ENCODE measurements at regions not wholly inside any gene's neighbourhood (a gene's known extent, or its start where the extent isn't known, plus 50 kb on each side); places are given as distances from the start of the nearest gene placed in this dataset.

- DNase-seq: no peak
- 100% methylated on average over 1 of the region's 2 CpGs for WGBS (ENCODE audit: insufficient coverage)
- Mint-ChIP-seq H3K4me1 (no peaks in the 10 kb centered on the region), H3K4me3 (no peak overlapping the region), H3K27ac (no peak overlapping the region), H3K27me3 (ENCODE audit: low read depth in 3 of 3) (no peaks in the 10 kb centered on the region), H3K9me3 (peaks cover 2 to 19% (median 4%) of the 10 kb centered on the region in 7 donors), H3K36me3 (no peaks in the 10 kb centered on the region)
- Histone ChIP-seq H3K9ac (ENCODE audit: insufficient read depth, low read length, poor library complexity, severe bottlenecking) (no peak overlapping the region), H3K4me3 (replicated peaks in 1 of 3; ENCODE audit: low read depth in 2 of 3, low read length in 3 of 3) (no peak overlapping the region), H3K4me1 (ENCODE audit: control insufficient read depth in 1 of 2, insufficient read depth in 2 of 2, low read length in 2 of 2) (no peaks in the 10 kb centered on the region), H4K20me1 (ENCODE audit: insufficient read depth, low read length) (no peaks in the 10 kb centered on the region), H3K27ac (ENCODE audit: low read depth in 1 of 2, low read length in 2 of 2) (no peak overlapping the region), H3K9me3 (replicated peaks in 1 of 2; ENCODE audit: control insufficient read depth in 1 of 2, insufficient read depth in 1 of 2, low read length in 2 of 2) (peaks cover 6% of the 10 kb centered on the region in 2 donors), H2AFZ (ENCODE audit: insufficient read depth, low read depth, low read length, poor library complexity, severe bottlenecking) (no peak overlapping the region), H3K27me3 (ENCODE audit: control insufficient read depth in 2 of 2, insufficient read depth in 2 of 2, low read length in 2 of 2) (no peaks in the 10 kb centered on the region), H3K79me2 (ENCODE audit: insufficient read depth, low read length) (no peaks in the 10 kb centered on the region), H3K36me3 (replicated peaks in 1 of 2; ENCODE audit: control insufficient read depth in 1 of 2, insufficient read depth in 2 of 2, low read length in 2 of 2) (no peaks in the 10 kb centered on the region), H3K4me2 (replicated peaks; ENCODE audit: extremely low read depth, low read length, poor library complexity, severe bottlenecking) (no peak overlapping the region)
- TF ChIP-seq CTCF (IDR thresholded peaks at IDR 0.05): no peak
- intact Hi-C loops (cut with micrococcal nuclease): no loop called here
Observed at GRCh38 chr11:15451713-15452112, 337.0 kb downstream of the INSC start.

GRCh38 chr11:15453211-15453765 is 338.6 kb downstream of the INSC start:
- Histone ChIP-seq H2AFZ (ENCODE audit: insufficient read depth, low read depth, low read length, poor library complexity, severe bottlenecking) (no peak overlapping the region), H3K9me3 (replicated peaks in 1 of 2; ENCODE audit: control insufficient read depth in 1 of 2, insufficient read depth in 1 of 2, low read length in 2 of 2) (peaks cover 6% of the 10 kb centered on the region in 2 donors), H3K4me1 (ENCODE audit: control insufficient read depth in 1 of 2, insufficient read depth in 2 of 2, low read length in 2 of 2) (no peaks in the 10 kb centered on the region), H4K20me1 (ENCODE audit: insufficient read depth, low read length) (no peaks in the 10 kb centered on the region), H3K79me2 (ENCODE audit: insufficient read depth, low read length) (no peaks in the 10 kb centered on the region), H3K9ac (ENCODE audit: insufficient read depth, low read length, poor library complexity, severe bottlenecking) (no peak overlapping the region), H3K27me3 (ENCODE audit: control insufficient read depth in 2 of 2, insufficient read depth in 2 of 2, low read length in 2 of 2) (no peaks in the 10 kb centered on the region), H3K4me3 (replicated peaks in 1 of 3; ENCODE audit: low read depth in 2 of 3, low read length in 3 of 3) (no peak overlapping the region), H3K27ac (ENCODE audit: low read depth in 1 of 2, low read length in 2 of 2) (no peak overlapping the region), H3K4me2 (replicated peaks; ENCODE audit: extremely low read depth, low read length, poor library complexity, severe bottlenecking) (no peak overlapping the region), H3K36me3 (replicated peaks in 1 of 2; ENCODE audit: control insufficient read depth in 1 of 2, insufficient read depth in 2 of 2, low read length in 2 of 2) (no peaks in the 10 kb centered on the region)
- Mint-ChIP-seq H3K4me3 (no peak overlapping the region), H3K9me3 (peaks cover 2 to 14% (median 5%) of the 10 kb centered on the region in 7 donors), H3K36me3 (no peaks in the 10 kb centered on the region), H3K27me3 (ENCODE audit: low read depth in 3 of 3) (no peaks in the 10 kb centered on the region), H3K4me1 (no peaks in the 10 kb centered on the region), H3K27ac (no peak overlapping the region)
- WGBS (ENCODE audit: insufficient coverage): no CpG with 5 or more reads among the region's 2 CpGs
- intact Hi-C loops (cut with micrococcal nuclease): no loop called here
- TF ChIP-seq CTCF (IDR thresholded peaks at IDR 0.05): no peak
- DNase-seq: no peak
